ENCODE measurements at regions not wholly inside any gene's neighbourhood (a gene's known extent, or its start where the extent isn't known, plus 50 kb on each side); places are given as distances from the start of the nearest gene placed in this dataset.

- WGBS (ENCODE audit: low lambda C conversion rate): 13% methylated on average over 11 of the region's 13 CpGs
- no peak overlapping the region for H3K9ac ChIP-seq (ENCODE audit: insufficient read depth, low read depth, low read length)
- ATAC-seq (no peak), DNase-seq (ENCODE audit: low spot score) (no peak), FAIRE-seq (no peak)
- TF ChIP-seq, protein P1, sequence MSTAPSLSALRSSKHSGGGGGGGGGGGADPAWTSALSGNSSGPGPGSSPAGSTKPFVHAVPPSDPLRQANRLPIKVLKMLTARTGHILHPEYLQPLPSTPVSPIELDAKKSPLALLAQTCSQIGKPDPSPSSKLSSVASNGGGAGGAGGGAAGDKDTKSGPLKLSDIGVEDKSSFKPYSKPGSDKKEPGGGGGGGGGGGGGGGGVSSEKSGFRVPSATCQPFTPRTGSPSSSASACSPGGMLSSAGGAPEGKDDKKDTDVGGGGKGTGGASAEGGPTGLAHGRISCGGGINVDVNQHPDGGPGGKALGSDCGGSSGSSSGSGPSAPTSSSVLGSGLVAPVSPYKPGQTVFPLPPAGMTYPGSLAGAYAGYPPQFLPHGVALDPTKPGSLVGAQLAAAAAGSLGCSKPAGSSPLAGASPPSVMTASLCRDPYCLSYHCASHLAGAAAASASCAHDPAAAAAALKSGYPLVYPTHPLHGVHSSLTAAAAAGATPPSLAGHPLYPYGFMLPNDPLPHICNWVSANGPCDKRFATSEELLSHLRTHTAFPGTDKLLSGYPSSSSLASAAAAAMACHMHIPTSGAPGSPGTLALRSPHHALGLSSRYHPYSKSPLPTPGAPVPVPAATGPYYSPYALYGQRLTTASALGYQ (CRISPR knock-in tag; IDR thresholded peaks at IDR 0.05): no peak
- no peak for TF ChIP-seq DPF2 (CRISPR knock-in tag; IDR thresholded peaks at IDR 0.05; ENCODE audit: borderline replicate concordance, low read depth)
- TF ChIP-seq ZNF83 (CRISPR knock-in tag; IDR thresholded peaks at IDR 0.05; ENCODE audit: borderline replicate concordance): no peak
- TF ChIP-seq, protein P2, sequence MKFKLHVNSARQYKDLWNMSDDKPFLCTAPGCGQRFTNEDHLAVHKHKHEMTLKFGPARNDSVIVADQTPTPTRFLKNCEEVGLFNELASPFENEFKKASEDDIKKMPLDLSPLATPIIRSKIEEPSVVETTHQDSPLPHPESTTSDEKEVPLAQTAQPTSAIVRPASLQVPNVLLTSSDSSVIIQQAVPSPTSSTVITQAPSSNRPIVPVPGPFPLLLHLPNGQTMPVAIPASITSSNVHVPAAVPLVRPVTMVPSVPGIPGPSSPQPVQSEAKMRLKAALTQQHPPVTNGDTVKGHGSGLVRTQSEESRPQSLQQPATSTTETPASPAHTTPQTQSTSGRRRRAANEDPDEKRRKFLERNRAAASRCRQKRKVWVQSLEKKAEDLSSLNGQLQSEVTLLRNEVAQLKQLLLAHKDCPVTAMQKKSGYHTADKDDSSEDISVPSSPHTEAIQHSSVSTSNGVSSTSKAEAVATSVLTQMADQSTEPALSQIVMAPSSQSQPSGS (CRISPR knock-in tag; IDR thresholded peaks at IDR 0.05): no peak
- TF ChIP-seq ZNF337 (CRISPR knock-in tag; IDR thresholded peaks at IDR 0.05; ENCODE audit: borderline replicate concordance, low read depth): no peak
- intact Hi-C loops (cut with micrococcal nuclease; ENCODE audit: unreplicated experiment) (no loop called here), in situ Hi-C loops (cut with HindIII; ENCODE audit: extremely low pct_ligation_motif_present, low pct_unique_long_range_greater_than_20kb) (no loop called here)
- H3K36me3 ChIP-seq (replicated peaks in 1 of 2; ENCODE audit: control insufficient read depth in 1 of 2, insufficient read depth in 2 of 2, low read length in 2 of 2): no peaks in the 10 kb centered on the region
- no peaks in the 10 kb centered on the region for H3K79me2 ChIP-seq (ENCODE audit: insufficient read depth, low read length)
- H3K4me2 ChIP-seq (ENCODE audit: low read depth, low read length): no peak overlapping the region
- H4K20me1 ChIP-seq (ENCODE audit: insufficient read depth, low read length): peaks cover 3% of the 10 kb centered on the region; the same call in 1 of the 2 replicates
- no peak overlapping the region for H2AFZ ChIP-seq (ENCODE audit: low read length)
- no TSS peak for BruUV-seq (replicated peaks)
- H3K27me3 ChIP-seq (ENCODE audit: control insufficient read depth in 1 of 2, insufficient read depth in 2 of 2, low read length in 2 of 2): peaks cover 4 to 77% of the 10 kb centered on the region in 2 experiments; a peak in 4 of 5 replicates
- ChIA-PET POLR2A (no interaction called here), CTCF (ENCODE audit: low intra/inter-chr PET ratio, low total read pairs) (no interaction called here)
- H3K4me1 ChIP-seq (ENCODE audit: insufficient read depth, low read length): no peaks in the 10 kb centered on the region
- H3K27ac ChIP-seq (ENCODE audit: extremely low read length, insufficient read depth, low read length): no peak overlapping the region
- H3K9me3 ChIP-seq (ENCODE audit: low read length): no peaks in the 10 kb centered on the region
- no peak overlapping the region for H3K4me3 ChIP-seq (replicated peaks in 1 of 3; ENCODE audit: insufficient read depth in 1 of 3, low read depth in 2 of 3, low read length in 3 of 3)
Measured at GRCh38 chr2:72032481-72033041, 115.1 kb downstream of the CYP26B1 start.

Data from HepG2 (cell line).